GM19467 (cell line): ENCODE measurements at regions not wholly inside any gene's neighbourhood (a gene's known extent, or its start where the extent isn't known, plus 50 kb on each side); places are given as distances from the start of the nearest gene placed in this dataset.

Experiments
- ATAC-seq: cut with Tn5 transposase; IDR thresholded peaks from one replicate; pipeline ENCODE4 v1.9.1; 2021; ENCODE audit warnings: mild to moderate bottlenecking, moderate library complexity; ENCODE audit not compliant: unreplicated experiment

DNA sequence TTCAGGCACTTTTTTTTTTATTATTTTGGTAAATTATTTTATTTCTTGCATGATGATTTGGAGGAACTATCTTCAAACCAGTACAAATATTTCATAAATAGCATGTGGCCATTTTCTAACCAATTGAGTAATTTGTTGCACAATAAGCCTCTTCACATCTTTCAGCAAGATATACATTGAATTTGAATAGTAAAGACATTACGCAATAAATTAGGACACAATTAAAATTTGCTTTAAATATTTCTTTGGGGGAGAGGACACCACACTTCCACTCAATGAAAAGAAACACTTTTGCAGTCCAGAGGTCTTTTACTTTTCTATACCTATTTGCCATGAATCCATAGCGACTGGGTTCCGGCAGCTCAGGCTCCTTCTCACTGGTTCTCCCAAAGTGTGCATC is 762.6 kb upstream of the GOLIM4 start:
- no peak for ATAC-seq

DNA sequence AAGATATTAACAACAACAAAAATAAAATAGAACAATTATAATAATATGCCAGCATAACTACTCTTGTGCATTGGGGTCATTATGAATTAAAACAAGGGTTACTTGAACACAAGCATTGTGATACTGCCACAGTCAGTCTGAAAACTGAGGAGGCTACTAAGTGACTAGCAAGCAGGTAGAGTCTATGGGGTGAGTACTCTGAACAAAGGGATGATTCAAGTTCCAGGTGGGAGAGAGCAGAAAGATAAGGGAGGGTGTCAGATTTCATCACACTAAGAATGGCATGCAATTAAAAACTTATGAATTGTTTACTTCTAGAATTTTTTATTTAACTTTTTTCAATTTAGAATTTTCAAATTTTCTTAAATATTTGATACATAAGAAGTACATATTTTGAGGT is 754.4 kb upstream of the GOLIM4 start:
- no peak for ATAC-seq

DNA sequence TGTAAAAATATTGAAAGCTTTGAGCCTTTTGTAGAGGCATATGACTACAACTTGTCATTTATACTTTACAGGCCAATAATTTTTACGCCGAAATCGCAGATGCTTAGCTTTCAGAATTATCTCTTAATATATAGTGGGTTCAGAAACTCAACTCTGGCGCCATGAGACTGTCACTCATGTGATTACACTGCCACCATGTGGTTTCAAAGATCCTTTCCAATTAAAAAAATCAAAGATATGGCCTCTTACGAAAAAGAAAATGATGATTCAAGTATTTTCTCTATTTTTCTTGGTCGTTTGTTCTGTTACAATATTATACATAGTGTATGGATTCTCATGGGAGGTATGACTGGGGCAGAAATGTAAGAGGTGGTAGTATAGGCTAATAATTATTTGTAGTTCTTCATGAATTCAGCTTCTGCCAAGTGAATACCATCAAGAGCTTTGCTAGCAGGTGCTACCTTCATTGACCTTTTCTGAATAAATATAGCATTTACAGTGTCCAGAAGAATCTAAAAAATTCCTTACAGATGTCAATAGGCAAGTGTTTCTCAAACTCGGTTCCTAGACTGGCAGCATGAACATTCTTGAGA is 751.7 kb upstream of the GOLIM4 start:
- ATAC-seq = peak; percentile 70

DNA sequence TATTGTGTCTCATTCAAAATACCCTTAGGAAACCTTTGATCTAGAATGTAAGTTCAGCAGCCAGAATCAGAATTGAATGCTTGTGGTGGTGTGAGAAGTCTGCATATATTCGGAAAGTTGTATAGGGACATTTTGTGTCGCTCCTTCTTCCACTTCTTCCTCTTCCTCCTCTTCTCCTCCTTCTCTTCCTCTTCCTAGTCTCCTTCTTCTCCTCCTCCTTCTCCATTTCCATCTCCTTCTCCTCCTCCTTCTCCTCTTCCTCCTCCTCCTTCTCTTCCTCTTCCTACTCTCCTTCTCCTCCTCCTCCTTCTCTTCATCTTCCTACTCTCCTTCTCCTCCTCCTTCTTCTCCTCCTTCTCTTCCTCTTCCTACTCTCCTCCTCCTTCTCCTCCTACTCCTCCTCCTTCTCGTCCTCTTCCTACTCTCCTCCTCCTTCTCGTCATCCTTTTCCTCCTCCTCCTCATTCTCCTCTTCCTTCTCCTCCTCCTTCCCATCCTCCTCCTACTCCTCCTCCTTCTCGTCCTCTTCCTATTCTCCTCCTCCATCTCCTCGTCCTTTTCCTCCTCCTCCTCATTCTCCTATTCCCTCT is 749.3 kb upstream of the GOLIM4 start:
- ATAC-seq = no peak

DNA sequence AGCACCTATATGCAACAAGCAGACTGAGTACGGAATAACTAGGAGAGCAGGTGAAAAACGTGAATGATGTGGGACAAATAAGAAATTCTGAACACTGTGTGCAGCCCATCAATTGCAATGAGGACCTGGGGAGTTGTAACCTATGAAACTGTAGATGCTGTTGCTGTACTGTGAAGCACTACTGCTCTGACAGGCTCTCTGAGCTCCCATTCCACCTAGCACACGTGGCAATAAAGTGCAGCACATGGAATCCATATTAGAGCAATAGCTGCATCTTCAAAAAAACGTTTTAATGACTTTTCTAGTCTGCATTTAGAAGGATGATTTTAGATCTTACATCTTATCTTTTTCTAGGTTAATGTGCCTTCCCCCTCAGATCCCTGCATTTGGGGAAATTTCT is 748.7 kb upstream of the GOLIM4 start:
- no peak for ATAC-seq

DNA sequence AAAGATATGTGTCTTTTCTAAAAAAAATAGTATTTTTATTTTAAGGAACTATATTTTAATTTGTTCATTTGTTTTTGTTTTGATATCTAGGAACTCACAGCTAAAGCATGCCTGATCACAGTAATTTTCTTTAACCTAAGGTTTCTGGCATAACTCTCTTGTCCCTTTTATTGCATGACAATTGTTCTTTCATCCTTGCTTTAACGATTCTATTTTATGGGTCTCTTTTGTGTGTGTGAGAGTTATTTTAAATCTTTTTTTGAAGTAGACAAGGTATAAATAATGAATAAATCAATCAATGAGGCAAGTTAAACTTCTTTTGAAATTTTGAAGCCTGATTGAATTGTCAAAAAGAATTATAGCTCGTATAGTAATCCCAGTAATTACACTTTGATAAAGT is 747.8 kb upstream of the GOLIM4 start:
- no peak for ATAC-seq

- no peak for ATAC-seq
Observed at GRCh38 chr3:168839653-168840052, 743.9 kb upstream of the GOLIM4 start.

DNA sequence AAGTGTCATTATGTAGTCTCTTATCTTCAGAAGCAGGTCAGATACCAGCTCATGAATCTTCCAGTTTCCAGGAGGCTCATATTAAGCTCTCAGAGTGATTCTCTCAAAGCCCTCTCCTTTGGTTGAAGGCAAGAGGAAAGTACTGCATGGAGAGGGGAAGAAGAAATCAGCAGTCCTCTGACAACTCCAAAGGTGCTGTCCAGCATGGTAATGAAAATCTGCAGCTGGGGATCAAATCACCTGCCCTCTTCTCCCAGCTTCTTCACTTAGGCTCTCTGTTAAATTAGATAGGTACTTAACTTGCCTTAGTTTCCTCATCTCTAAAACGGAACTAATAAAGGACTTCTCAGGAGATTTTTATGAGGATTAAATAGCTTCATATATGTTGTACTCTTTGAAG is 738.8 kb upstream of the GOLIM4 start:
- no peak for ATAC-seq

- ATAC-seq = no peak
Observed at GRCh38 chr3:168828943-168829342, 733.2 kb upstream of the GOLIM4 start.

DNA sequence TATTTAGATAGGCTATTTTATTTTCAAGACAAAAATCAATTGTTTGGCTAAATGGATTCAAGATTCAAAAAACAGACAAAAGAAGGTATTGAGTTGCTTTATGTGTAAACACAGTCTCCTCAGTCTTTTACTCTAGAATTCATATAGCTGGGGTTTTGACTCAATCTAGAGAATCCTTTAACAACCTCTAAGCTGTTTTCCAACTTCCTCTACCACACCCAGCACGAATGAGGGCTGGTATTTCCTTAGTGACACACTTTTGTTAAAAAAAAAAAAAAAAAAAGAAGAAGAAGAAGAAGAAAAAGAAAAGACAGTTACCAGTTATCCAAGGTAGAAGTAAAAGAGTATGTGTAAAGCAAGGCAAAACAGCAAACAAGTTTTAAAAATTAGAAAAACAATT is 732.8 kb upstream of the GOLIM4 start:
- ATAC-seq = no peak

DNA sequence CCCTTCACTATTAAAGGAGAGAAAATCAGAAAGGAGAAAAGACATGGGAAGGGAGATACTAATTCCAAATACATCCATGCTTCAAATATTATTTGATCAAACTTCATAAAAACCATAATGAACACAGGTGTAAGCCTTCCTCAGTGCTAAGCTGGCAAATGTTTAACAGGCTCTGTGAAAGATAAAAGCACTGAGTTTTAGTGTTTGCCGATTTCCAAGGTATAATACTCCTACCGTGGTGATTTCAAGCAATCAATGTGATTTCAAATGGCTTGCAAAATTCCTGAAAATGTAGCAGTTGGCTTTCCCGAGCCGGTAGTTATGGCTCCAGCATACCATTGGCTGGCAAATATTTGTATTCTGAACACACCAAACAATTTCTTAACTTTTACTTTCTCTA is 732.3 kb upstream of the GOLIM4 start:
- ATAC-seq = no peak

DNA sequence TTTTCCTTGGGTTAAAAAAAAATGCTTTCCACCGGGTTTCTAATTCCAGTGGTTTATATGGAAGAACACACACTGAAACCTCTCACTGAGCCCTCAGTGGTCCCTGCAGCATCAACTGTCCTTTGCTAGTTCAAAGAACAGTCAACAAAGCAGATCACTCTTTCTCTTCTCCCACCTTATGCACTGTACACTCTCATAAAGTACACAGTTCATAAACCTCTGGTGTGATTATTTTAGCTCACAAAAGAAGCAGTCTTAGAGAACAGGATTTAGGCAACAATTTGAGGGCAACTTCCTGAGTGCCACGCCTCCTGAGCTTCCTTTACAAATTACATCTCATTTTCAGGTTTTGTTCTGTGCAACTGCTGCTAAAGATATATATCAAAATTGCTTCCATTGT is 728.4 kb upstream of the GOLIM4 start:
- ATAC-seq = no peak

DNA sequence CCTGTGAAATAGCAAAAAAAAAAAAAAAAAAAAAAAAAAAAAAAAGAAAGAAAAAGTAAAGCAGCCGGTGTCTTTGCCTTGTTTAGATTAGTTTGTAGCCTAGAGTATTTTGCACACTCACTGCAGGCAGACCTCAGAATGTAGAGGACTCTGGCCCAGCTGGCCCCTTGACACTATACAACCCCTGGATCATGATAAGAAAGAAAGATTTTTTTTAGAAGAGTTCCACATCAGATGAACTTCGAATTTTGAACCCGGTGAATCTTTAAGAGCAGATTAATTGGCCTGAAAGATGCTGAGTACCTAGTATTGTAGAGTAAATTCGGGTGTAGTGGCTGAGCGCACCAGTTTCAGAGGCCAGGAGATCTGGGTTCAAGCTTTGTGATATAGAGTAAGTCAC is 727.7 kb upstream of the GOLIM4 start:
- no peak for ATAC-seq

DNA sequence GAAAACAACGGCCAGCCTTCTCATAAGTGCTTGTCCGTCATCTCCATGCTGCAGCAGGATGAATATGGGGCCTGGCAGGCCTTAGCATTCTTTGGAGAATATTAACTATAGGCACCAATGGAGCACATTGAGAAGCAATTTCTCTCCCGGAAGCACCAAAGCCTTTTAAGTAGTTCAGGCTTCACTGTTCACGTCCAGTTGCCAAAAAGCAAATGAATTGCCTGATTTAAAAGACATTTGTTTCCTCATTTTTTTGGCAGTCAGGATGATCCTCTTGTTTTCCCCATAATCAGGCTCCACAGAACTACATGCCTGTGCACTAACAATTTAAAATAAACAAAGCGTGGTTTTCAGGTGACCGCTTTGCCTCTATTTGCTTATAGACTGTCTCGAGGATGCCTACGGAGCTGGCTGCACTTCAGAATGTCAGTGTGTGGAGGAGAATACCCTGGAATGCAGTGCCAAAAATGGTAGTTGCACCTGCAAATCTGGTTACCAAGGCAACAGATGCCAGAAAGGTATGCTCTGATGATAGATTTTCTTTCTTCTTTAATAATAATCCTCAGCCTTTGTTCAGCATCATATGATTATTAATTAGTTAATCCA is 725.2 kb upstream of the GOLIM4 start:
- no peak for ATAC-seq

- no peak for ATAC-seq
Observed at GRCh38 chr3:168817177-168817576, 721.5 kb upstream of the GOLIM4 start.

- no peak for ATAC-seq
Observed at GRCh38 chr3:168815946-168816345, 720.2 kb upstream of the GOLIM4 start.

DNA sequence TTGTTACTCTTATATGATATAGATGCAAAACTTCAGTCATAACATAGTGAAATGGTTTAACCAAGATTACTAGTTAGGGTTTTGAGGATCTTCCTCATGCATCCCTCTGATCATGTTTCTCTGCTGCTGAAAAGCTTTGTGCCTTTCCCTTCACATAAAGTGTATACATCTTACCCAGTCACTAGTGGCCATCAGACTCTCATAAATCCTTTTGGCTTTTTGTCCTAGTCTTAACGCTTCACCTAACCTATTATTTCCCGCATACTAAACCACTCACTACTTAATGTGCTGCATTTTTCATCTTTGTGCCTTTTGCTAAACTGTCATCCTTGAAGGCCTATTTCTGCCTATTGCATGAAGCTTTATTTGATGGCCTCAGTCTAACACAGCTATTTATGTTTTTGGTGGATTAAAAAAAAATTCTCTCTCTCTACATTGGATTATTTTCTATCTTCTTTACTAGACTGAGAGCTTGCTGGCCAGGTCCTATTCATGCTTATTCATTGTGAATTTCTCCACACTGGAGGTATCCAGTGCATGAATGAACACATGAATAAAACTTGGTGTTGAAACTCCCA is 717.6 kb upstream of the GOLIM4 start:
- no peak for ATAC-seq

DNA sequence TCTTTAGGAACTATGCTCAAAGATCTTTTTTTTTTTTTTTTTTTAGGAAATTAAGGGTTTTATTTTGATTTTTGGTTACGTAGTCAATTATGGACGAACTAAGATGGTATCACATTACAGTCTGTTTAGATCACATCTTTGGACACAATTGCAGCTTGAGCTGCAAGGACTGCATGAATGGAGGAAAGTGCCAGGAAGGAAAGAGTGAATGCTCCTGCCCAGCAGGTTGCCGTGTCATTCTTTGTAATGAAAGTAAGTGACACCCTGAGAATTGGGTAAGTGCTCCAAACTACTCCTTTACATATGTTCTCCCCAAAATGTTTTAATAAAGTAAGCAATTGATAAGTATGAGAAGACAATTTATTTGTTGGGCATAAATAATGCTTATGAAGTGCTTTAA is 716.5 kb upstream of the GOLIM4 start:
- no peak for ATAC-seq

GRCh38 chr3:168808596-168808995 is 712.9 kb upstream of the GOLIM4 start:
- no peak for ATAC-seq

DNA sequence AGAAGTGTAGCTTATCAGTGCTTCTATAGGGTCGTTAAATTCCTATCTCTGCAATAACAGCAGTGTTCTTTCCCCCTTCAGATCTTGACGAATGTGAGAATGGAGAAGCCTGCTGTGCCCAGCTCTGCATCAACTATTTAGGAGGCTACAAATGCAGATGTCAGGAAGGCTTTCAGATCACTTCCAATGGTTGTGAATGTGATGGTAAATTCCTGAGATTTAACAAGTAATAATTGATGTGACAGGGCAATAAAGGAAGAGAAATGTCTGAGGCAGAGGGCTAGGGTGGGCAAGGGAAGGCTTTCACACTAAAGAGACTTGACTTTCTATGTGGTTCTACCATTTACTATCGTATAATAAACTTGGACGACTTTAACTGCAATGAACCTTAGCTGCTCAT is 711.7 kb upstream of the GOLIM4 start:
- ATAC-seq = no peak

DNA sequence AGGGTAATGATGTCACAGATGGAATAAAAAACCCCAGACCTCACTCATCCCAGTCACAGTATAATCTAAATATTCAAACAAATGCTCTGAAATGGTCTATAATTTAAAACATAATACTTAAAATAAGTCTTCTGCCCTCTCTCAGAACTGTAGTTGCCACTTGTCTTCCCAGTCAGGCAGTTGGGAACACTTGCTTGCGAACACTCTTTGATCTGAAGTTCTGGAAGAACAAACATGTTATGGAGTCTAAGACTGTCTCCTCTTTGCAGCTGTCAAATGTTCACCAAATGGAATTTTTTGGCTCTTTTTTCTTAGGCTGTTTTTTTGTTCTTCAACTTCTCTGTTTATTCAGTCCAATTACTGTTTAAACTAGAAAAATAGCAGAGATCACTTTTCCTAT is 711.1 kb upstream of the GOLIM4 start:
- ATAC-seq = no peak

DNA sequence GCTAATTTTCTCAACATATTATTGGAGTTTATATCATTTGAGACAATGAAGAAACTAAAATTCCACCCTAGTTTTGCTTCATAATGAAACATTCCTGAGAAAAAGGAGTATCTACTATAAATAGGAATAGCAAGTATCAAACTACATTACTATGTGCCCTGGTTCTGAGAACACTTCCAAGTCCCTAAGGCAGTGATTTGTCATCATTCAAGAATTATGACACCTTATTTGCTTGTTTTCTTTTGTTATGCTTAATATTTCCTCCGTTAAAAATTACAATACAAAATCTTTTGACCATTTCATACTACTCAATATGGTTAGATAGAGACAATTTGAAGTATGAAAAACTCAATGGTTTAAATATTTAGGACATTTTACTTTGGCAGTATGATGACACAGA is 707.8 kb upstream of the GOLIM4 start:
- ATAC-seq = no peak

DNA sequence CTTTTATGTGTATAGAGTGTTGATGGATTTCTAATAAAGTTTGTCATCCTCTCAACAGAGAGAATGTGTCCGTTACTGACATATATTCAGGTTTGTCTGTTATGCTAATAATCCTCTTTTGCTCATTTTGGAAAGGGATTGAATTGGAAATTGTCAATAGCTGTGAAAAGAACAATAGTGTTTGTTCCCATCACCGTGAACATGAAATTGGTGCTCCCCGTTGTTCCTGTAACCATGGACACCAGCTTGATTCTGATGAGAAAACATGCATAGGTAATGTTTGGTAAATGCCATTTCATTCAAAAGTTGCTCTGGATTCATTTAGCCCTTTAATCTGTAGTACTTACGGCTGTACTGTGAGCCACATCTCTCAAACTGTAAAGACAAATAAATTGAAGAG is 707.0 kb upstream of the GOLIM4 start:
- ATAC-seq = no peak
